Sciatic nerve (tissue), 2 donors: ENCODE measurements at regions not wholly inside any gene's neighbourhood (a gene's known extent, or its start where the extent isn't known, plus 50 kb on each side); places are given as distances from the start of the nearest gene placed in this dataset.

Source experiments
- ATAC-seq: fragments of 200-7000 bp; cut with Tn5 transposase; one replicate; pipeline ENCODE4 v1.9.1; 2020; ENCODE audit warnings: mild to moderate bottlenecking, moderate library complexity
- DNase-seq: peaks from one replicate; pipeline ENCODE4 v3.0.0-alpha.2; 2020; ENCODE audit warnings: low spot score
- intact Hi-C: fragments of 100-400 bp; cut with DNase I; formaldehyde crosslinking; loops from one replicate; pipeline ENCODE4 v1.14.2; 2022
- donor health status: DM: no; HTN: no; CAD: no.
- donor health status: DM: no; HTN: no; CAD: no.

- intact Hi-C loops: no loop called here
- ATAC-seq (peak; percentile 36), DNase-seq (no peak)
Observed at GRCh38 chr18:11258039-11258610, 108.8 kb upstream of the PIEZO2 start.

- DNase-seq (no peak), ATAC-seq (no peak)
- intact Hi-C loops: no loop called here
Observed at GRCh38 chr18:11256251-11256650, 106.9 kb upstream of the PIEZO2 start.

GRCh38 chr18:11251891-11252270 lies 102.5 kb upstream of the PIEZO2 start:
- ATAC-seq (peak; percentile 71), DNase-seq (no peak)
- intact Hi-C loops: no loop called here

- DNase-seq (peak; percentile 80), ATAC-seq (peak; percentile 71)
- intact Hi-C loops: no loop called here
Observed at GRCh38 chr18:11251229-11251890, 102.0 kb upstream of the PIEZO2 start.

- intact Hi-C loops: no loop called here
- ATAC-seq: no peak
- no peak for DNase-seq
Observed at GRCh38 chr18:11249391-11249790, 100.0 kb upstream of the PIEZO2 start.

GRCh38 chr18:11247381-11247970 lies 98.1 kb upstream of the PIEZO2 start:
- peak; percentile 5 for ATAC-seq
- intact Hi-C loops: no loop called here
- no peak for DNase-seq

- intact Hi-C loops: no loop called here
- DNase-seq (no peak), ATAC-seq (peak; percentile 86)
Observed at GRCh38 chr18:11246495-11247300, 97.3 kb upstream of the PIEZO2 start.

GRCh38 chr18:11245879-11246278 lies 96.5 kb upstream of the PIEZO2 start:
- DNase-seq (no peak), ATAC-seq (peak; percentile 70)
- intact Hi-C loops: no loop called here

- intact Hi-C loops: no loop called here
- DNase-seq (no peak), ATAC-seq (no peak)
Observed at GRCh38 chr18:11237484-11237883, 88.1 kb upstream of the PIEZO2 start.

- DNase-seq (no peak), ATAC-seq (no peak)
- intact Hi-C loops: no loop called here
Observed at GRCh38 chr18:11237066-11237465, 87.7 kb upstream of the PIEZO2 start.

- intact Hi-C loops: no loop called here
- ATAC-seq (no peak), DNase-seq (no peak)
Observed at GRCh38 chr18:11224153-11224552, 74.8 kb upstream of the PIEZO2 start.

- intact Hi-C loops: no loop called here
- DNase-seq (no peak), ATAC-seq (no peak)
Observed at GRCh38 chr18:11219571-11219970, 70.2 kb upstream of the PIEZO2 start.

- intact Hi-C loops: no loop called here
- ATAC-seq (no peak), DNase-seq (no peak)
Observed at GRCh38 chr18:11215216-11215615, 65.8 kb upstream of the PIEZO2 start.

- ATAC-seq (no peak), DNase-seq (no peak)
- intact Hi-C loops: no loop called here
Observed at GRCh38 chr18:11204020-11204419, 54.7 kb upstream of the PIEZO2 start.

- no peak for DNase-seq
Observed at GRCh38 chr18:11199477-11199876, 50.1 kb upstream of the PIEZO2 start.

More at GRCh38 chr18:11199477-11199876, 50.1 kb upstream of the PIEZO2 start:
- ATAC-seq: no peak
- intact Hi-C loops: no loop called here
